ENCODE measurements at regions not wholly inside any gene's neighbourhood (a gene's known extent, or its start where the extent isn't known, plus 50 kb on each side); places are given as distances from the start of the nearest gene placed in this dataset.
"Not testable (repeated sequence)": the region's sequence is repeated elsewhere in the genome, so short reads cannot be mapped to it uniquely, and the experiment has no call there.

DNA sequence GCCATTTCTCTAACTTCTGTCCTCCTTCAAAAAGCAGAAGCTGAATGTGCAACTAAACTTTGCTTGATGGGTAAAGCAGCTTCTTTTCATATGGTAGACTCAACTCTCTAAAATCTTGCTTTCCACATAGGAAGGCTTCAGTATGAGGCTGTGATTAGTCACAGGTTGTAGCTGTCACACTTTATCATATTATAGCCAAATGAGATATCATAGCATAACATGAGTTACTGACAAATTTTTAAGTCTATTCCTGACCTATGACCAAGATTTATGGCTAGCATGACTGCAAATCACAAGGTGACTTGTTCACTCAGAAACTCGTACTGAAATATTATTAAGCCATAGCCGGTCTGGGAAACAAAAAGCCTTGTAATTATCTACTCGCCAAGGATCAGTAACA, 998.6 kb downstream of the RPA4 start:
- H3K9me2 ChIP-seq (replicated peaks; ENCODE audit: insufficient read depth, low read length): no peaks in the 10 kb centered on the region
- H3K9me3 ChIP-seq (ENCODE audit: low read length): no peaks in the 10 kb centered on the region
- H4K20me1 ChIP-seq (ENCODE audit: insufficient read depth, low read depth, low read length): no peaks in the 10 kb centered on the region
- no peaks in the 10 kb centered on the region for H3K36me3 ChIP-seq (ENCODE audit: insufficient read depth, low read length)
- no peaks in the 10 kb centered on the region for H3K27me3 ChIP-seq (ENCODE audit: low read length)
- H2AFZ ChIP-seq (ENCODE audit: low read length): no peak overlapping the region
- no peaks in the 10 kb centered on the region for H3K79me2 ChIP-seq (ENCODE audit: low read length)
- H3K27ac ChIP-seq (ENCODE audit: low read length): no peak overlapping the region
- no peak overlapping the region for H3K4me3 ChIP-seq (ENCODE audit: low read length)
- H3K4me2 ChIP-seq (ENCODE audit: low read depth, low read length, poor library complexity, severe bottlenecking): no peak overlapping the region
- DNase-seq: no peak
- H3K4me1 ChIP-seq (ENCODE audit: low read length): no peaks in the 10 kb centered on the region
- no peak overlapping the region for H3K9ac ChIP-seq (ENCODE audit: low read length)

DNA sequence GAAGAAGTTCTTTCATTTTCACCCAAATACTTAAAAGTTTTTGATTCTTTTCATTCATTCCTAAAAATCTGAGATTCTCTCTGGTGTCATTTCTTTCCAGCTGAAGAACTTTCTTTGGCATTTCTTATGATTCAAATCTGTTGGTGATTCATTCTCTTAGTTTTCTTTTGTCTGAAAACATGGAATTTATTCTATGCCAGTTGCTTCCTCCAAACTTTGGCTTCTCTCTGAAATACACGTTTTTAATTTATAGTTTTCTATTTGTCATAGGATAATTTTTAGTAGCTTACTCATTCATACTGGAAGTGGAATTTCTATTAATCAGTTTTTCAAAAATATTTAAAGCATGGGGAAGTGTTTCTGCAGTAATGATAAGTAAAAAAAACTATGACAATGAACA, 1012.0 kb downstream of the RPA4 start:
- Histone ChIP-seq H2AFZ (ENCODE audit: low read length) (no peak overlapping the region), H3K27ac (ENCODE audit: low read length) (no peak overlapping the region), H3K27me3 (ENCODE audit: low read length) (no peaks in the 10 kb centered on the region), H4K20me1 (ENCODE audit: insufficient read depth, low read depth, low read length) (no peaks in the 10 kb centered on the region), H3K36me3 (ENCODE audit: insufficient read depth, low read length) (no peaks in the 10 kb centered on the region), H3K4me1 (ENCODE audit: low read length) (no peaks in the 10 kb centered on the region), H3K9me2 (replicated peaks; ENCODE audit: insufficient read depth, low read length) (0 out of 2 replicates have a peak, but pooled peaks cover 4% of the 10 kb centered on the region), H3K9ac (ENCODE audit: low read length) (no peak overlapping the region), H3K4me2 (ENCODE audit: low read depth, low read length, poor library complexity, severe bottlenecking) (no peak overlapping the region), H3K79me2 (ENCODE audit: low read length) (no peaks in the 10 kb centered on the region), H3K4me3 (ENCODE audit: low read length) (no peak overlapping the region), H3K9me3 (ENCODE audit: low read length) (no peaks in the 10 kb centered on the region)
- DNase-seq: no peak

DNA sequence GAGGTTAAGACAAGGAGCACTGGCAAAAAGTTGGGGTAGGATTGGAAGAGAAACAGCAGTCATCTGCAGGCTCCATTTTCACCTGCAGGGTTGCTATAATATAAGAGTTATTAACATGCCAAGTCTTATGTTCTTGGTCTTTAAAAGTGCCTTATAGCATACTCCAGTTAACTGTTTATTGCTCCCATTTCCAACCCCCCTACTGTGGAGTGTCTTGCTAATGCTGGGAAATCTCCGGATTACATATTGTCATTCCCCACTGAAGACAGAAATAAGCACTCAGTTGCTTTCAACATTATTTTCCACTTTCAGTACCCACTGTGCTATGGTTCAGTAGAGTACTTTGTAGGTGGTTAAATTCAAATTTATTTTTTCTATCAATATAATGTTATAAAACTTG, 1014.3 kb downstream of the RPA4 start:
- H2AFZ ChIP-seq (ENCODE audit: low read length): no peak overlapping the region
- no peaks in the 10 kb centered on the region for H3K36me3 ChIP-seq (ENCODE audit: insufficient read depth, low read length)
- no peaks in the 10 kb centered on the region for H3K9me3 ChIP-seq (ENCODE audit: low read length)
- H3K4me3 ChIP-seq (ENCODE audit: low read length): no peak overlapping the region
- no peak for DNase-seq
- no peak overlapping the region for H3K9ac ChIP-seq (ENCODE audit: low read length)
- no peaks in the 10 kb centered on the region for H3K4me1 ChIP-seq (ENCODE audit: low read length)
- H3K4me2 ChIP-seq (ENCODE audit: low read depth, low read length, poor library complexity, severe bottlenecking): no peak overlapping the region
- no peaks in the 10 kb centered on the region for H4K20me1 ChIP-seq (ENCODE audit: insufficient read depth, low read depth, low read length)
- H3K27me3 ChIP-seq (ENCODE audit: low read length): no peaks in the 10 kb centered on the region
- H3K27ac ChIP-seq (ENCODE audit: low read length): no peak overlapping the region
- H3K79me2 ChIP-seq (ENCODE audit: low read length): no peaks in the 10 kb centered on the region
- 0 out of 2 replicates have a peak, but pooled peaks cover 4% of the 10 kb centered on the region for H3K9me2 ChIP-seq (replicated peaks; ENCODE audit: insufficient read depth, low read length)

DNA sequence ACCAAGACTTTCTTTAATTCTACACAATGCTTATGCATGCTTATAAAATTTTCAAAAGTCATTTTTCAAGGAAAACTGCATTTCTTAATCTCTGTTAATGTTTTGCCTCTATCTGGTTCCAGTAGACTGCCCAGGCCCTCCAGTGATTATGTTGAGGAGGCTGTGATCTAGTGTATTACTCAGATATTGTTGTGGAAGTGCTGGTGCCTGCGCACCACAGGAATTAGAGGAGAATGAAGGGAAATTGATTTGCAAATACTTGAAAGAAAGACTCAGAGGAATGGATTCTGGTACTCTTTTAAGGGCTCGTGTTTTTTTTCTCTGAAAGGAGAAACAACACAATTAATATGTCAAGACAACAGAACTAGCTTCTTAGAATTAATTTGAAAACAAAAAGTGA, 1015.1 kb downstream of the RPA4 start:
- no peak overlapping the region for H3K4me3 ChIP-seq (ENCODE audit: low read length)

DNA sequence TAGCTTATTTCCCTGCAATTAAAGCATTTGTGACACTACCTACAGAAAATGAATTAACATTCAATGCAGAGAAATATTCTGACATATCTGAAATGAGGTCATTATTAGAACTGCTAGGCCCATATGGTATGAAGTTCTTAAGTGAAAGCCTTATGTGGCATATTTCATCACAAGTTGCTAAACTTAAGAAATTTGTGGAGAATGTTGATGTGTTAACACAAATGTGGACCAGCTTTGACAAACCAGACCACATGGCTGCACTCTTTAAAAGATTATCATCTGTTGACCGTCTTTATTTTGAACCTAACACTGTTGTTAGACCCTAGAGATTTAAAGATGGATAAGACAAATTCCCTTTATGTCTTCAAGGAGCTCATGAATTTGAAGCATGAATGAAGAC, 1024.1 kb downstream of the RPA4 start:
- Histone ChIP-seq H2AFZ (ENCODE audit: low read length) (no peak overlapping the region), H3K27me3 (ENCODE audit: low read length) (no peaks in the 10 kb centered on the region), H3K9me2 (replicated peaks; ENCODE audit: insufficient read depth, low read length) (no peaks in the 10 kb centered on the region), H3K36me3 (ENCODE audit: insufficient read depth, low read length) (no peaks in the 10 kb centered on the region), H3K4me3 (ENCODE audit: low read length) (no peak overlapping the region), H3K79me2 (ENCODE audit: low read length) (no peaks in the 10 kb centered on the region), H3K4me1 (ENCODE audit: low read length) (peaks cover 20% of the 10 kb centered on the region), H4K20me1 (ENCODE audit: insufficient read depth, low read depth, low read length) (no peaks in the 10 kb centered on the region), H3K9me3 (ENCODE audit: low read length) (peaks cover 15% of the 10 kb centered on the region), H3K4me2 (ENCODE audit: low read depth, low read length, poor library complexity, severe bottlenecking) (no peak overlapping the region), H3K9ac (ENCODE audit: low read length) (no peak overlapping the region), H3K27ac (ENCODE audit: low read length) (no peak overlapping the region)
- no peak for DNase-seq

More for the DNA sequence above, 1015.1 kb downstream of the RPA4 start:
- H3K79me2 ChIP-seq (ENCODE audit: low read length): no peaks in the 10 kb centered on the region
- 0 out of 2 replicates have a peak, but pooled peaks cover 4% of the 10 kb centered on the region for H3K9me2 ChIP-seq (replicated peaks; ENCODE audit: insufficient read depth, low read length)
- H3K27me3 ChIP-seq (ENCODE audit: low read length): no peaks in the 10 kb centered on the region
- no peak overlapping the region for H2AFZ ChIP-seq (ENCODE audit: low read length)
- no peaks in the 10 kb centered on the region for H4K20me1 ChIP-seq (ENCODE audit: insufficient read depth, low read depth, low read length)
- no peak overlapping the region for H3K9ac ChIP-seq (ENCODE audit: low read length)
- H3K9me3 ChIP-seq (ENCODE audit: low read length): no peaks in the 10 kb centered on the region
- H3K27ac ChIP-seq (ENCODE audit: low read length): no peak overlapping the region
- no peak overlapping the region for H3K4me2 ChIP-seq (ENCODE audit: low read depth, low read length, poor library complexity, severe bottlenecking)
- no peaks in the 10 kb centered on the region for H3K36me3 ChIP-seq (ENCODE audit: insufficient read depth, low read length)
- no peak for DNase-seq
- no peaks in the 10 kb centered on the region for H3K4me1 ChIP-seq (ENCODE audit: low read length)

DNA sequence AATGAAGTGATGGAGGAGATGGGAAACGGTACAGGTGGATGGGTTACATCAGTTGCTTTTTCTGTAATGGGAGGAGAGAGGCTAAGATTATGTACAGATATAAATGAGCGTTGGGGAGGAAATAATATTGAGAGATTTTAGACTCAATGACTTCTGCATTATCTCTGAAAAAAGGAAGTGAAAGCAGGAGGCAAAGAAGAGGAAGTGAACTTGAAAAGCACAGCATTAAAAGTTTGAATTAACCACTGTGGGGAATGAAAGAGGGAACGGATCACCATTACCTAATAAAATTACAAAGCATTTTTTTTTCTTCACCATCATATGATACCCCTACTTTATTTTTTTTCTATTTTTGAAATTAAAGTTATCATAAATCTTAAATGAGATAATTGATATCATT, 1025.5 kb downstream of the RPA4 start:
- H3K27ac ChIP-seq (ENCODE audit: low read length): peak overlapping the region; percentile 85
- no peak overlapping the region for H3K4me3 ChIP-seq (ENCODE audit: low read length)

DNA sequence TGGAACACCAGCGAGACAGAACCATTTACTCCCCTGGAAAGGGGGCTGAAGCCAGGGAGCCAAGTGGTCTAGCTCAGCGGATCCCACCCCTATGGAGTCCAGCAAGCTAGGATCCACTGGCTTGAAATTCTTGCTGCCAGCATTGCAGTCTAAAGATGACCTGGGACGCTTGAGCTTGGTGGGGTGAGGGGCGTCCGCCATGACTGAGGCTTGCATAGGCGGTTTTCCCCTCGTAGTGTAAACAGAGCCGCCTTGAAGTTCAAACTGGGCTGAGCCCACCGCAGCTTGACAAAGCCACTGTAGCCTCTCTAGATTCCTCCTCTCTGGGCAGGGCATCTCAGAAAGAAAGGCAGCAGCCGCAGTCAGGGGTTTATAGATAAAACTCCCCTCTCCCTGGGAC, 1031.7 kb downstream of the RPA4 start:
- not testable (repeated sequence) for H4K20me1 ChIP-seq (ENCODE audit: insufficient read depth, low read depth, low read length); H3K27ac ChIP-seq (ENCODE audit: low read length); H3K27me3 ChIP-seq (ENCODE audit: low read length); H3K79me2 ChIP-seq (ENCODE audit: low read length); H3K36me3 ChIP-seq (ENCODE audit: insufficient read depth, low read length); H3K9ac ChIP-seq (ENCODE audit: low read length); H3K9me2 ChIP-seq (replicated peaks; ENCODE audit: insufficient read depth, low read length); H2AFZ ChIP-seq (ENCODE audit: low read length); H3K4me1 ChIP-seq (ENCODE audit: low read length); H3K4me2 ChIP-seq (ENCODE audit: low read depth, low read length, poor library complexity, severe bottlenecking); H3K4me3 ChIP-seq (ENCODE audit: low read length); DNase-seq
- peaks cover 12% of the 10 kb centered on the region for H3K9me3 ChIP-seq (ENCODE audit: low read length)

More for the DNA sequence above, 1025.5 kb downstream of the RPA4 start:
- H3K9me3 ChIP-seq (ENCODE audit: low read length): peaks cover 15% of the 10 kb centered on the region
- no peaks in the 10 kb centered on the region for H3K9me2 ChIP-seq (replicated peaks; ENCODE audit: insufficient read depth, low read length)
- peaks cover 20% of the 10 kb centered on the region for H3K4me1 ChIP-seq (ENCODE audit: low read length)
- no peaks in the 10 kb centered on the region for H3K36me3 ChIP-seq (ENCODE audit: insufficient read depth, low read length)
- no peaks in the 10 kb centered on the region for H3K27me3 ChIP-seq (ENCODE audit: low read length)
- H3K4me2 ChIP-seq (ENCODE audit: low read depth, low read length, poor library complexity, severe bottlenecking): peak overlapping the region; percentile 53
- no peaks in the 10 kb centered on the region for H4K20me1 ChIP-seq (ENCODE audit: insufficient read depth, low read depth, low read length)
- H3K79me2 ChIP-seq (ENCODE audit: low read length): no peaks in the 10 kb centered on the region
- DNase-seq: peak; percentile 92
- H2AFZ ChIP-seq (ENCODE audit: low read length): no peak overlapping the region; the same call in 1 of the 2 replicates
- no peak overlapping the region for H3K9ac ChIP-seq (ENCODE audit: low read length)

DNA sequence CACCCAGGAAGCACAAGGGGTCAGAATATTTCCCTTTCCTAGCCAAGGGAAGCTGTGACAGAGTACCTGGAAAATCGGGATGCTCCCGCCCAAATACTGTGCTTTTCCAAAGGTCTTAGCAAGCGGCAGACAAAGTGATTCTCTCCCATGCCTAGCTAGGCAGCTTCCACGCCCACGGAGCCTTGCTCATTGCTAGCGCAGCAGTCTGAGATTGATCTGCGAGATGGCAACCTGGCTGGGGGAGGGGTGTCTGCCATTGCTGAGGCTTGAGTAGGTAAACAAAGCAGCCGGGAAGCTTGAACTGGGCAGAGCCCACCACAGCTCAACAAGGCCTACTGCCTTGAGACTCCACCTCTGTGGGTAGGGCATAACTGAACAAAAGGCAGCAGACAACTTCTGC, 1037.5 kb downstream of the RPA4 start:
- H3K4me2 ChIP-seq (ENCODE audit: low read depth, low read length, poor library complexity, severe bottlenecking); H3K4me3 ChIP-seq (ENCODE audit: low read length); H3K79me2 ChIP-seq (ENCODE audit: low read length); H2AFZ ChIP-seq (ENCODE audit: low read length); H3K36me3 ChIP-seq (ENCODE audit: insufficient read depth, low read length); H3K9me3 ChIP-seq (ENCODE audit: low read length); H3K27me3 ChIP-seq (ENCODE audit: low read length); H3K9me2 ChIP-seq (replicated peaks; ENCODE audit: insufficient read depth, low read length); H3K4me1 ChIP-seq (ENCODE audit: low read length); H3K9ac ChIP-seq (ENCODE audit: low read length); H4K20me1 ChIP-seq (ENCODE audit: insufficient read depth, low read depth, low read length); DNase-seq; H3K27ac ChIP-seq (ENCODE audit: low read length): not testable (repeated sequence)

DNA sequence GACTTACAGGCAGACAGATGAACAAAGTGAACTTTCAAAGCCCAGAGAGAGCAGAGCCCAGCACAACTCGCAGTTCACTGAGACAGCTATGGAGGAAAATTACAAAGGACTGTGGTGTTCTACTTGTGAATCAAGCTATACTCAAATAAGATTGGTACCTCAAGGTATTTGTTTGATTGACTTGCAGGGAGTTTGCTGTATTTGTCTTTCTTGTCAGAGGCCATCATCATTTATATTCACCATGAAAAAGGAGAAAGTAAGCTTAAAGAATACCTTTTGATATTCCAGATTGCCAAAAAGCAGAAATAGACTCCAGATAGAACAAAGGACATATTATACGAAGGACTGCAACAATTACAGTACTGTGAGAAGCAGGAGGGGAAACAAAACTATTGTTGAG, 1047.9 kb downstream of the RPA4 start:
- Histone ChIP-seq H3K4me2 (ENCODE audit: low read depth, low read length, poor library complexity, severe bottlenecking) (no peak overlapping the region), H3K4me3 (ENCODE audit: low read length) (no peak overlapping the region), H3K79me2 (ENCODE audit: low read length) (no peaks in the 10 kb centered on the region), H3K36me3 (ENCODE audit: insufficient read depth, low read length) (no peaks in the 10 kb centered on the region), H3K9me2 (replicated peaks; ENCODE audit: insufficient read depth, low read length) (no peaks in the 10 kb centered on the region), H3K4me1 (ENCODE audit: low read length) (peaks cover 17% of the 10 kb centered on the region), H3K9me3 (ENCODE audit: low read length) (no peaks in the 10 kb centered on the region), H2AFZ (ENCODE audit: low read length) (no peak overlapping the region), H4K20me1 (ENCODE audit: insufficient read depth, low read depth, low read length) (no peaks in the 10 kb centered on the region), H3K27ac (ENCODE audit: low read length) (no peak overlapping the region), H3K9ac (ENCODE audit: low read length) (no peak overlapping the region), H3K27me3 (ENCODE audit: low read length) (no peaks in the 10 kb centered on the region)
- DNase-seq: no peak
